Posterior vena cava (tissue), 2 donors: ENCODE measurements at regions not wholly inside any gene's neighbourhood (a gene's known extent, or its start where the extent isn't known, plus 50 kb on each side); places are given as distances from the start of the nearest gene placed in this dataset.

Experiments used
- DNase-seq: peaks from one replicate; pipeline ENCODE4 v3.0.0-alpha.2; 2020; ENCODE audit warnings: low spot score
- intact Hi-C, 2 donors: fragments of 100-400 bp; cut with DNase I; formaldehyde crosslinking; loops; one replicate each; pipeline versions ENCODE4 v1.14.1 to v1.14.2; 2022 to 2023
- donor health status: DM: yes; HTN: yes; CAD: no.
- donor health status: DM: yes; HTN: yes; CAD: no.

- no peak for DNase-seq
- intact Hi-C loops: no loop called here
These were observed 916.0 kb downstream of the FSTL5 start for GRCh38 chr4:161247831-161248230.

GRCh38 chr4:161238033-161238432 lies 925.8 kb downstream of the FSTL5 start:
- intact Hi-C loops: no loop called here
- no peak for DNase-seq

GRCh38 chr4:161237495-161237894 lies 926.3 kb downstream of the FSTL5 start:
- no peak for DNase-seq
- intact Hi-C loops: no loop called here

GRCh38 chr4:161225327-161225726 lies 938.5 kb downstream of the FSTL5 start:
- DNase-seq: no peak
- intact Hi-C loops: no loop called here

GRCh38 chr4:161222889-161223288 lies 940.9 kb downstream of the FSTL5 start:
- no peak for DNase-seq
- intact Hi-C loops: no loop called here

- intact Hi-C loops: no loop called here
- DNase-seq: no peak
These were observed 955.2 kb downstream of the FSTL5 start for GRCh38 chr4:161208564-161208963.

GRCh38 chr4:161206528-161207080 lies 957.2 kb downstream of the FSTL5 start:
- intact Hi-C loops: no loop called here
- DNase-seq: no peak

- intact Hi-C loops: no loop called here
- peak; percentile 20 for DNase-seq
These were observed 959.9 kb downstream of the FSTL5 start for GRCh38 chr4:161203865-161204264.

- no peak for DNase-seq
- intact Hi-C loops: no loop called here
These were observed 965.9 kb downstream of the FSTL5 start for GRCh38 chr4:161197912-161198311.

- intact Hi-C loops: no loop called here
- DNase-seq: no peak
These were observed 966.3 kb downstream of the FSTL5 start for GRCh38 chr4:161197474-161197873.

- DNase-seq: no peak
- intact Hi-C loops: no loop called here
These were observed 974.3 kb downstream of the FSTL5 start for GRCh38 chr4:161189286-161190134.

GRCh38 chr4:161188578-161188977 lies 975.2 kb downstream of the FSTL5 start:
- no peak for DNase-seq
- intact Hi-C loops: no loop called here

GRCh38 chr4:161187569-161187968 lies 976.2 kb downstream of the FSTL5 start:
- DNase-seq: no peak

GRCh38 chr4:161186750-161187149 lies 977.0 kb downstream of the FSTL5 start:
- no peak for DNase-seq

More at GRCh38 chr4:161187569-161187968, 976.2 kb downstream of the FSTL5 start:
- intact Hi-C loops: no loop called here

GRCh38 chr4:161186012-161186411 lies 977.8 kb downstream of the FSTL5 start:
- intact Hi-C loops: no loop called here
- no peak for DNase-seq

More at GRCh38 chr4:161186750-161187149, 977.0 kb downstream of the FSTL5 start:
- intact Hi-C loops: no loop called here

- intact Hi-C loops: no loop called here
- DNase-seq: no peak
These were observed 980.1 kb downstream of the FSTL5 start for GRCh38 chr4:161183729-161184128.

- DNase-seq: no peak
- intact Hi-C loops: no loop called here
These were observed 980.9 kb downstream of the FSTL5 start for GRCh38 chr4:161182913-161183312.

GRCh38 chr4:161178310-161178709 lies 985.5 kb downstream of the FSTL5 start:
- DNase-seq: no peak
- intact Hi-C loops: no loop called here

- intact Hi-C loops: no loop called here
- DNase-seq: no peak
These were observed 991.3 kb downstream of the FSTL5 start for GRCh38 chr4:161172396-161173026.

- no peak for DNase-seq
- intact Hi-C loops: no loop called here
These were observed 996.3 kb downstream of the FSTL5 start for GRCh38 chr4:161167539-161167938.
